K562 (cell line): ENCODE measurements at regions not wholly inside any gene's neighbourhood (a gene's known extent, or its start where the extent isn't known, plus 50 kb on each side); places are given as distances from the start of the nearest gene placed in this dataset.

Experiments used
- CHD2 ChIP-seq: IDR thresholded peaks from 2 replicates; pipeline ENCODE4 v1.6.1; 2011; ENCODE audit warnings: low read depth, low read length
- CHD4 ChIP-seq: fragments of 200-600 bp; sonication (generic); IDR thresholded peaks from 3 replicates; pipeline ENCODE4 v1.6.1; 2012; ENCODE audit warnings: low read depth, mild to moderate bottlenecking, mixed read lengths, low read length, inconsistent platforms; ENCODE audit not compliant: insufficient read depth, insufficient replicate concordance, poor library complexity, severe bottlenecking
- CTCF ChIP-seq, 3 experiments: IDR thresholded peaks in 2 of 3; conservative IDR thresholded peaks in 1 of 3; 2 replicates each; pipeline ENCODE4 v1.5.1; 2011 to 2012; ENCODE audit warnings: low read length in 3 of 3, mild to moderate bottlenecking in 3 of 3, control low read depth in 2 of 3, improper control_type of control experiment in 1 of 3, inconsistent platforms in 1 of 3, low read depth in 1 of 3, mixed read lengths in 1 of 3, moderate library complexity in 1 of 3; ENCODE audit not compliant: insufficient read depth in 2 of 3
- FOXK2 ChIP-seq, 2 experiments: fragments of 450-650 bp; IDR thresholded peaks in 1 of 2; conservative IDR thresholded peaks in 1 of 2; 2 replicates each; pipeline ENCODE4 v1.6.1; 2016; ENCODE audit warnings: low read depth in 2 of 2, mild to moderate bottlenecking in 1 of 2
- RAD21 ChIP-seq, 2 experiments: fragments of 250-450 bp in 1 of 2; fragments of 450-650 bp in 1 of 2; sonication (Bioruptor Pico) in 1 of 2; formaldehyde crosslinking in 1 of 2; IDR thresholded peaks in 1 of 2; conservative IDR thresholded peaks in 1 of 2; 2 replicates each; pipeline versions ENCODE4 v1.4.0 to v1.8.0; 2020 to 2022; ENCODE audit warnings: mild to moderate bottlenecking in 2 of 2, moderate library complexity in 1 of 2

GRCh38 chr6:91117550-91117949 is 530.7 kb upstream of the MAP3K7 start:
- TF ChIP-seq CTCF (IDR thresholded peaks at IDR 0.05 in 2 of 3, conservative IDR thresholded peaks at IDR 0.05 in 1 of 3; ENCODE audit: insufficient read depth in 2 of 3, low read depth in 1 of 3, low read length in 3 of 3) (no peak), RAD21 (CRISPR knock-in tag; conservative IDR thresholded peaks at IDR 0.05 in 1 of 2, IDR thresholded peaks at IDR 0.05 in 1 of 2) (no peak), FOXK2 (conservative IDR thresholded peaks at IDR 0.05 in 1 of 2, IDR thresholded peaks at IDR 0.05 in 1 of 2; ENCODE audit: low read depth in 2 of 2) (no peak), CHD2 (no peak), CHD4 (no peak)
